HG02840 (cell line): ENCODE measurements at regions not wholly inside any gene's neighbourhood (a gene's known extent, or its start where the extent isn't known, plus 50 kb on each side); places are given as distances from the start of the nearest gene placed in this dataset.
A peak's percentile ranks its signal among the peaks of the same experiment; 100 is the strongest.

Experiments used
- ATAC-seq: cut with Tn5 transposase; IDR thresholded peaks from one replicate; pipeline ENCODE4 v1.9.1; 2021; ENCODE audit warnings: mild to moderate bottlenecking, moderate library complexity, moderate number of reproducible peaks; ENCODE audit not compliant: unreplicated experiment, low FRiP score

DNA sequence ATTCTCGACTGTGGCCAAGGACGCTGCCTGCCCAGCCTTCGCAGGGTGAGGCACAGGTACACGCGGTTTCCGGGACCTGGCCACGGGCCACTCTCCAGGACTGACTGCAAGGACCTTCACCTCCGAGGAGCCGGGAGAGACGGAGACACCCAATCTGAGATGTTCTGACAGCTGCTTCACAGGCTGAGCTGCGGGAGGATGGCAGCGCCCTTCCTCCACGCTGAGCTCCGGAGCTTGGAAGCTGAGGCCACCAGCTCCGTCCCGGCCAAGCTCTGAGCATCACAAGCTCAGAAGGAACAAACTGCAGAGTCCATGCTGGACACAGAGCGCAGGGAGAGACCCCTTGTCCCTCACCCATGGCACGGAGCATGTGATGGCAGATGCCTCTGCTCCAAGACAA, 71.1 kb upstream of the CTDP1 start:
- ATAC-seq, result no peak

DNA sequence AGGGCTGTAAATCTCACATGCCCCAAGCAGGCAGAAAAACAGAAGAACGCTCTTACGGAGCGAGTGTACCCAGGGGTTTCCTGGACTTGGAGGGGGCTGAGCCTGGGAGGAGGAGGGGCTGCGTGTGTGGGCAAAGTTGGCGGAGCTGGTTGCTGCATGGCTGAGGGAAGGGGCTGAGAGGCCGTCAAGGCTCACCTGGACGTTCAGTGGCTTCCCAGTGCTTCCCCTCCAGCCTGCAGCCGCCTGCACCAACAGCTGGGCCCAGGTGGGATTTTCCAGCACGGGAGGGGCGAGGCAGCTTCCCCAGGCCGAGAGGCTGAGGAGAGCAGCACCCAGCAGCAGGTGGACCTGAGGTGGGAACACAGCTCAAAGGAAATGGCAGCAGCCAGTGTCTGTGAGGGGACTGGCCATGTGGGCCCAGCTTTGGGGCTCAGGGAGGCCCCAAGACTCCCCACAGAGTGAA, 70.6 kb upstream of the CTDP1 start:
- no peak for ATAC-seq

DNA sequence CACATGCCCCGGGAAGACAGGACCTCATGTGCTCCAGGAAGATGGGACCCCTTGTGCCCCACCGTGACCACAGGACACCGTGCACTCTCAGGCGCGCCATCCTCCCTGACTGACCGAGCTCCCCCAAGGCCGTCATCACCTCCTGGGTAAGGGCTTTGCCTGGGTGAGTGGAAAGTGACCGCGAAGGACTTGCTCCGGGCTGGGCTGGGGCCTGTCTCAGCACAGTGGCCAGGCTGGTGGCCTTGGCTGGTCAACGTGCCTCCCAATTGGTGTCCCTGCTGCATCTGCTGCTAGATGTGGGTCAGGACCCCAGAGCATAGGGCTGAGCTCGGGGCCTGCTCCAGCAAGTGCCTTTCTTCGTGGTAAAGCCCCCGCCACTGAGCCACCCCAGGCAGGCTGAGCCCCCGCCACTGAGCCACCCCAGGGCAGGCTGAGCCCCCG, 69.7 kb upstream of the CTDP1 start:
- no peak for ATAC-seq

DNA sequence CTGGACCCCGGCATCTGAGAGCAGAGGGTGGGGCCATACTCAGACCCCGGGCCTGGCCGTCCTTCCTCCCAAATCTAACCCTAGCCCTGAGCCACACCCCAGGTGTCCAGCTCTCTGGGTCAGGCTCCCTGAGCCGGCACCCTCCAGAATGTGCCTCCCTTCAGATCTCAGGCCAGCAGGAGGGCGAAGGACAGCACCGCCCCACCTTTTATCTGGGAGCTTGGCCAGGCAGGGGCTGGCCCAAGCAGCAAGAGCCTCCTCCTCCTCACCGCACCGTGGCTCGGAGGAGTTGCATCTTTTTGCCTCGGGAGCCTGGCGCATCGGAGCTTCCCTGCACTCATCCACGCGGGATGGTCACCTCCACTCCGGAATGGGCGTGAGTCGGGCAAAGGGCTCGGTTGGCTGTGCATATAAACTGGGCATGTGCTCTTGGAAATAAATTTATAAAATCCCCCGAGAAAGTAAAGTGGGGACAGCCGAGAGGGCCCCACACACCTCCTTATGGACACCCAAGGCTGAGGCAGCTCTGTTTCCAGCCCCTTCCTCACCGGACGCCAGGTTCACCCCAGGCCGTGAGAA, 69.1 kb upstream of the CTDP1 start:
- ATAC-seq, result no peak

DNA sequence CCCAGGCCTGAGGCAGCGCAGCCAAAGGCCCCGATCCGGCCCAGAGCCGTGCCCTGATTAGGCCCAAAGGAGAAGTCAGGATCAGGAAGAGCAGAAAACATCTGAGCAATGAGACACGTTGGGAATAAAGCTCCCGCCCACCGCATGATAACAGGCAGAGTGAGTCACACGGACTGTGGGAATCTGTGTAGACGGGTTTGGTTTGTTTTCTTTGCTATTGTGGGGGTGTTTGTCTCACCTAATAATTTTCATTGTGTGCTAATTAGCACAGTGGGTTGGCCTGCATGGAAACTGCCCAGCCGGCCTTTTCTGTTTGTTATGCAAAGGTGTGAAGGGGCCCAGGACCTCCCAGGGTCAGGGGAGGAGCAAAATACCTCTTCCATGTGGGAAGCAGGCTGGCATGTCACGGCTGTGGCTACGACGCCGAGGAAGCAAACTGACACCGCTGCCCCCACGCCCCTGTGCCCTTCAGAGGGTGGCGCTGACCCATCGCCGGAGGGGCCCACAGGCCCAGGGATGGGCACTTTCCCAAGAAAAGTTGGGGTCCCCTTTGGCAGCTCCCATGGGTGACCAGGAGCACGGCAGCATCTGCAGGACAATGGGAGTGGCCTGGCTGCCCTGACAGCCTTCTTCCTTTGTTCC, 68.4 kb upstream of the CTDP1 start:
- ATAC-seq, result no peak

DNA sequence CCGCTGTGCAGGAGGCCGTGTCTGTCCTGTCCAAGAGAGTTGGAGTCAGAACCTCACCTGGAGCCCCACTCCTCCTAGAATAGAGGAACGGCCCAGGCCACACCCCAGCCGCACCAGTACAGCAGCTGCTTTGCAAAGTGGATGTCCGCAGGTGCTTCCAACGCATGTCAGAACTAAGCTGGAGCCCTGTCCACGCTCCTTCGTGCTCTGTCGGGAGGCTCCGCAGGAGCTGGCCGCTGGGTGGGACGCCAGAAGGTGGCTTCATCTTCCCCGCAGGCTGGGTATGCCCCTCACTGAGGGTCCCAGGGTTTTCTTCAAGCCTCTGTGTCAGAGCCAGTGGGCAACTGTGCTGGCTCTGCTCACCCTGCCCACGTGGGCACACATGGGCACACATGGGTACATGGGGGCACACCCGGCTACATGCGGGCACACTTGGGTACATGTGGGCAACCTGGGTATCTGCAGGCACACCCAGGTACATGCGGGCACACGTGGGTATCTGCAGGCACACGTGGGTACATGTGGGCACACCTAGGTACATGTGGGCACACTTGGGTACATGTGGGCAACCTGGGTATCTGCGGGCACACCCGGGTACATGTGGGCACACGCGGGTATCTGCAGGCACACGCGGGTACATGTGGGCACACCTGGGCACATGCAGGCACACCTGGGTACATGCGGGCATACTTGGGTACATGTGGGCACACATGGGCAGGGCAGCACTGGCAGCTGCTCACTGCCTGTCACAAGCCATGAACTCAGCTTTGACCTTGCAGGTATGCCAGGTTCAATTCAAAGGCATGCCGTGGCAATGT, 67.1 kb upstream of the CTDP1 start:
- ATAC-seq, result no peak

DNA sequence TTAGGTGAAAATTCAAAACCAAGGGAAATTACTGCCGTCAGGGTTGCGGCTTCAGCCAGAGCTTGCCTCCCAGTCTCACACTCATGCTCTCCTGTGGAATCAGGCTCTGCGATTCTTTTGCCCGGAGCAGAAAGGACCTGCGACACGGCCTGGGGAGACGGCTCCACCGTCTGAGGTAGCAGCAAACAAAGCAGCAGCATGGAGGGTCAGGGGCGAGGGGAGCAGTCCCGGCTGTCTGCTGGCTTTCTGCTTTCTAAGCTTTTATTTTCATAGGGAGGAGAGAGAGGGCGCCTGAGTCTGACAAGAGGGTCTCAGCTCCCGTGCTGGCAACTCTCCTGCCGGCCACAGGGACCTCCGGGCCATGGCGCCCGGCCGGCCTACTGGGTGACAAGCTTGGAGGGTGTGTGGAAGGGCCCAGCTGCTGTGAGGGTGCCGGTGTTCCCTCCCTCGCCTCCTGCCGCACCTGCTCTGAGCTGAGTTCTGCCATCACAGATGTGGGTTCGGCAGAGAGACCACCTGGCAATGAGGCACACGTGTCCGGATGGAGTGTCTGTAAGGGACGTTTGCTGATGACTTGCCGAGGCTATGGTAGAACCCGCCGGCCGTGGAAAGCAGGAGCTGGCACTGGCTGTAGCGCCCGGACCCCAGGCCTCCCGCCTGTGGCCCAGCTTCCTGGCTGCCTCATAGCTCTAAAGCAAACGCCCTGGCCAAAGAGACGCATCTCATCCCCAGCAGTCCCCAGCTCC, 66.2 kb upstream of the CTDP1 start:
- ATAC-seq, result no peak

DNA sequence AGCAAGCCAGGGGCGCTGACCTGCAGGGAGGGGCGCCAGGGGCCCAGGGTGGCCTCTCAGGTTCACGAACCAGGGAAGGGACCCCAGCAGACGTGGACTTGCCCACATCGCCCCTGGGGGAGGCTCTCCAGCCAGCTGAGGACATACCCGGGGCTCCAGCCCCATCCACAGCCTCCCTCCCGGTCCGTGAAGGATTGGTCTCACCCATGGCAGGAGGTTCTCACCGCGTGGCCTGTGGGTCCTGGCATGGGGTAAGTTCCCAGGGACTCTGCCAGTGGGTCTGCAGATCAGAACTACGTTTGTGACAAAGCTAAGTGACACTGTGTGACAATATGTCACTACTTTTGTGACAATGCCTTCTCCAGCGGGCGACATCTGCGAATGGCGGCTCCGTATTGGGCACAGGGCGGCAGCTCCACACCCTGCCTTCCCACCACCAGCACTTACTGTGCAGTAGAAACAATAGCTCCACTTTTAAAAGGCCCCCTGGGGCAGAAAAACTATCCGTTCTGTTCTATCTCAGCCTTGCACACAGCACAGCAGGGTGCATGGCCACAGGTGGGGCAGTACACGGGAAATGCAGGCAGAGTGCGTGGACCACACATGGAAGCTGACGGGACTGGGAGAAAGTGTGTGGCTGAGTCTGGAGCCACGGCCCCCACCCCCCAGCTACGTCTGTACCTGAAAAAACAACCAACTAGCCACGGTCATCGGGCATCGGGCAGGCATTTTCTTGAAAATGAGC, 65.2 kb upstream of the CTDP1 start:
- ATAC-seq, result no peak

DNA sequence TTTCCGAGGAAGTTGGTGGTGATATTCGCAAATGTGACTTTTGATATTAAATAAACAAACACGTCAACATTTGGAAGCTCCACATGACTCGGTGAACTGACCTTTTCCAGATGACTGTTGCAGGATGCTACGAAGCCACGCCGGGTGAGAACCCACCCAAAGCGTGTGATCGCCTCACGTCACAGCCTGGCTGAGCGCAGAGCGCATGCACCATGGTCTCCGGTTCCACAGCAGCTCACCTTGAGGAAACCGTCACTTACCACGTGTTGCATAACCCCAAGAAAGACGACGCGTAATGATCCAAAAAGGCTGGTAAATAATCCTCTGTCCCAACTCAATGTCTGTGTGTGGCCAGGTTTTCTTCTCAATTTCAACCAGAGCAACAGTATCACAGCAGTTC, 64.5 kb upstream of the CTDP1 start:
- ATAC-seq, result no peak

DNA sequence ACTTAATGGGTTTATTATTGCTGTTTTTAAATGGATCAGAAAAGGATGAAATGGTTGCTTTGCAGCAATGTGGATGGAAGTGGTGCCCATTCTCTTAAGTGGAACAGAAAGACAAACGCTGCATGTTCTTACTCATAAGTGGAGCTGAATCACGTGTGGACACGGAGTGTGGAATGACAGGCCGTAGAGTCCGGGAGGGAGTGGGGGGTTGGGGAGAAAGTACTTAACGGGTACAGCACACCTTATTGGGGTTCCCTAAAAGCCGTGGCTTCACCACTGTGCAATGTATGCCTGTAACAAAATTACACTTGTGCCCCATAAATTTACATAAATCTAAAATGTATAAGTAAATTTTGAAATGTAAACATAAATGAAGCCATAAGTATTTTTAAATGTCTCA, 64.0 kb upstream of the CTDP1 start:
- ATAC-seq, result no peak

DNA sequence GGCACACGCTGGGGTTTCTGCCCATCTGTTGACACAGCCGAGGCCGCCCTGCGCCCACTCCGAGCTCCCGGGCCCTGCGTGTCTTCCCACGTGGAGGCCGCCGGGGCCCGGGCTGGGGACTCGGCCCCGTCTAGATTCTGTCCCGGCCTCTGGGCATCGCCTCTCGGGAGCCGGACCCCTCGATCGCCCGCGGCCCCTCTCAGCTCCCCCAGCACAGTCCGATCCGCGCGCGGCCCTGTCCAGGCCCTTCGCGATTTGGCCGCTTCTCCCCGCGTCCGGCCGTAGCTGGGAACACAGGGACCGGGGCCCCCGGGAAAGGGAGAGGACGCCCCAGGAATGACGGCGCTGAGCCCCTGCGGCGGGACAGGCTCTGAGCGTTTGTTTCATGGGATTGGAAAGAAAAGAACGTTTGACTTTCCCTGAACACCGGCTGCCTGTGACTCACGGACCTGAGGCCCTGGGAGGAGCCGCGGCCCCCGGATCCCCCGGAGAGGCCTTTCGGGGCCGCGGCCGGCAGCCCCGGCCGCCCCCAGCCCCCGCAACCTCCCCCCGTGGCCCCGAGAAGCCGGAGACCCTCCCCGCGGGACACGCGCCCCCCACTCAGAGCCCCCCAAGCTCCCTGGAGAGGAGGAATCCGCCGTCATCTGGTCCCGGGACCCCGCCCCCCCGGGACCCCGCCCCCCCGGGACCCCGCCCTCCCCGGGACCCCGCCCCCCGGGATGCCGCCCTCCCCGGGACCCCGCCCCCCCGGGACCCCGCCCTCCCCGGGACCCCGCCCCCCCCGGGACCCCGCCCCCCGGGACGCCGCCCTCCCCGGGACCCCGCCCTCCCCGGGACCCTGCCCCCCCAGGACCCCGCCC, 62.7 kb upstream of the CTDP1 start:
- no peak for ATAC-seq

DNA sequence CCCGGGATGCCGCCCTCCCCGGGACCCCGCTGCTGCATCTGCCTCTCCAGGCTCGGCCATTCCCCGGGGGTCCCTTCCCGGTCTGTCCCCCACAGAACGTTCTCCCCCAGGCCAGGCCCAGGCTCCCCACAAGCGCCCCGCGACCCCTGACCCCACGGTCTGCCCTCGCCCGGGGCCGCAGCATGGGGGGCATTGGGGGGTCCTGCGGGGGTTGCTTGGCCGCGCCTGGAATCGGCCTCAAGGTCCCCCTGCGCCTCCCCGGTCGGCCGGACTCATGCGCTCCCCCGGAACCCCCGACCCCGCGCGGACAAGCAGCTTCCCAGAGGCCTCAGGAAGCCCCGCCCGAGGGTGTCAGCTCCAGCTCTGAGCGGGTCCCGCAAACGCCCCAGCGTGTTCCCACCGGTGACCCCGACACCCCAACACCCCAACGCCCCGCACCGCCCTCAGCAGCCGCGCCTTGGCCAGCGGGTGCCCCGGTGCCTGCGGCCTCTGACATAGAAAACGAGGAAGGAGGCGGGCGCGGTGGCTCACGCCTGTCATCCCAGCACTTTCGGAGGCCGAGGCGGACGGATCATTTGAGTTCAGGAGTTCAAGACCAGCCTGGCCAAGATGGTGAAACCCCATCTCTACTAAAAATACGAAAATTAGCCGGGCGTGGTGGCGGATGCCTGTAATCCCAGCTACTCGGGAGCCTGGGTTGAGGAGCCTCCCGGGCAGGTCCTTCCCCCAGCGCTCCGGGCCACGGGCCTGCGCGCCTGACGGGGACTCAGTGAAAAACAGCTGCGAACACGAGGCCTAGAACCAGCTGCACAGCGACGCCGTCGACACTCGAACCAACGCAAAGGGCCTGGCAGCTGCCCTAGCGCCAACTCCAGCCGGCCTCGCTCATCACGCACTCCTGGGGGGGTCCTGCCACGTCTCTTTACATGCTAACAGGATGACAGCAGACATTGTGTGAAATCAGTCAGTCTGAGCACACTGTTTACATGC, 61.8 kb upstream of the CTDP1 start:
- ATAC-seq, result no peak

DNA sequence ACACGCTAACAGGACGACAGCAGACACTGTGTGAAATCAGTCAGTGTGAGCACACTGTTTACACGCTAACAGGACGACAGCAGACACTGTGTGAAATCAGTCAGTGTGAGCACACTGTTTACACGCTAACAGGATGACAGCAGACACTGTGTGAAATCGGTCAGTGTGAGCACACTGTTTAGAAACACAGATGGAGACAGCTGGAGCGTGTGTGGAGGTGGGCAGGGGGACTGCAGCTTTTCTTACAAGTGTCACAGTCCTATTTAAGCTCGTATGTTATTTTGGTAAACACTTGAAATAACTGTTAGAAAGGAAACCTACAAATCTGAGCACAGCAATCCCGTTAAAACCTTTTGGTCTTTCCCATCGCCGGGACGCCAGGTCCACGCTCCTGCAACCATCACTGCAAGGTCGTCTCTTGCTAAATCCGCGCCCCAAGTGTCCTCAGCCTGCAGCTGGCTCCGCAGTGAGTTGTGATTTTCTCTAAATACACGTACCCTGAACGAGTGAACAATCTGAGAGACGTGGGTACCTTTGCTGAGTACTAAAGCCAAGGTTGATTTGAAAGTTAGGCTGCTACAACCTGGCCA, 58.9 kb upstream of the CTDP1 start:
- no peak for ATAC-seq

DNA sequence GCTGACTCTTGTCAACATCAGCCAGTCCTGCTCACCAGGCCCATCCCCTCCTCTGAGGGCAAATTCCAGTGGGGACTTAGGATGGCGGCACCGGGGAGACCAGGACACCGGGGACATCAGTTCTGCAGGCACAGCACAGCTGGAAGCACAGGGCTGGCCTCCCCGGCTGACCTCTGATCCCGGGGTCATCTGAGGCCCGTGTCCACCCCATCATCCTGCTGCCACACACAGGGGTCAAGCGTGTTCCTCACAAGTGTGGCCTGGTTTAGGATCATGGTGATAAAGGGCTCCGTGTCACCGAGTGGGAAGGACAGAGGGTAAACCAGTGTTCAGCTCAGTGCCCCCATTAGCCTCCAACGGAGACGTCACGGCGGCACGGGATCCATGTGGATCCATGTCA, 58.1 kb upstream of the CTDP1 start:
- no peak for ATAC-seq

DNA sequence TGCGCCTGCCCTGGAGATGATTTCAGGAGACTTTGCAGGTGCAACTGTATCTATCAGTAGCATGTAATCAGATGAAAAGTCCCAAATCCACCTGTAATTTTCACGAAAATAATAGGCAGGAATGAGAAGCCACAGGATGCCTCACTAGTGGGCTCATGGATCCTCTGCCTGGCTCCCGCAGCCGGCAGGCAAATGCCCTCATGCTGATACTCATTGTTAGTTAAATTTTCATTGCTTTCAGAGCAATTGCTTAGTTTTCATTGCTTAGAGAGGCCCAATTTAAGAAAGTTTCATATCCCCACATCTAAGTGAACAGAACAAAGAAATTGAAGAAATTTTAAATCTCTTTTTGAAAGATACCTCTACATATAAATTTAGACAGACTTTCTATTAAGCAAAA, 57.6 kb upstream of the CTDP1 start:
- ATAC-seq, result no peak

DNA sequence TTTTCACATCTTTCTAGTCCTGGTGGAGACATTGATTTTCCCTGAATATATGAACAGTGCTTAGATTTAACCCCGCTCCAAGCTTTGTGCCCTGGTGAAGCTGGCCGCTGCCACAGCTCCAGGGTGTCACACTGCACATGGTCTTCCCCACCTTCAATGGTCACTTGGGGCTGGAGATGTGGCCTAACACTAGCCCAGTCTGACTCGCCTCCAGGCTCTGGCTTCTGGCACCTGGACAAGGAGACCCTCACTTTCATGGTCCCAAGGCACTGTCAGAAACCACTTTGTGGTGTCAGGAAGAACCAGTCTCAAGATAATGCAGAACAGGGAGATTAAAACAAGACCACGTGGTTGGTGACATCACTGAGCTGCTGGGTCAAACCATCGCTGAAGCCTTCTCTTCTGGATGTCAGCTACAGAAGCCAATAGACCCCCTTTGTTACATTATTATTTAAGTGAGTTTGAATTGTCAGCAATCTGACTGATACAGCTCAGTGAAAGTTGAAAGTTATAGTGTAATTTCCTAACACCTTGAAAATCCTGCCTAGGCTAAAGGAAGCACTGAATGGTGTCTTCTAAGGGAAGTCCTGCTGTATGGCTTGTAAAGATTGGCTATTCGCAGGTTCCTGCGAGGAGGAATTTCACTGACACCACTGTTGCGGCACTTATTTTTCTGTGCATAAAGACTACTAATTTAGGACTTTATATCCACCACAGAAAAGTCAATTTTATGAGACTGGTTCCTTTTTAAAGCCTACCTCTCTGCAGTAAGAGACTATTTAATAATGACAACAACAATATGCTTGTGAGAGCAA, 55.0 kb upstream of the CTDP1 start:
- peak; percentile 25 for ATAC-seq
